K562 (cell line): ENCODE measurements at regions not wholly inside any gene's neighbourhood (a gene's known extent, or its start where the extent isn't known, plus 50 kb on each side); places are given as distances from the start of the nearest gene placed in this dataset.

Experiments
- BACH1 ChIP-seq: fragments of 200-800 bp; sonication (Bioruptor generic); IDR thresholded peaks from 2 replicates; pipeline ENCODE4 v1.6.1; 2016; ENCODE audit warnings: missing genetic modification characterization, missing compliant biosample characterization
- ELF1 ChIP-seq: fragments of 200-800 bp; sonication (Bioruptor generic); IDR thresholded peaks from 2 replicates; pipeline ENCODE4 v1.6.1; 2016; ENCODE audit warnings: missing genetic modification characterization, missing compliant biosample characterization
- GTF2B ChIP-seq: IDR thresholded peaks from 2 replicates; pipeline ENCODE4 v1.6.1; 2011; ENCODE audit not compliant: insufficient read length; ENCODE audit errors: extremely low read depth
- RAD21 ChIP-seq, 2 experiments: fragments of 250-450 bp in 1 of 2; fragments of 450-650 bp in 1 of 2; sonication (Bioruptor Pico) in 1 of 2; formaldehyde crosslinking in 1 of 2; IDR thresholded peaks in 1 of 2; conservative IDR thresholded peaks in 1 of 2; 2 replicates each; pipeline versions ENCODE4 v1.4.0 to v1.8.0; 2020 to 2022; ENCODE audit warnings: mild to moderate bottlenecking in 2 of 2, moderate library complexity in 1 of 2
- STAG1 ChIP-seq: sonication (generic); formaldehyde crosslinking; IDR thresholded peaks from 2 replicates; pipeline ENCODE4 v1.5.0; 2020; ENCODE audit warnings: missing genetic modification reagents, borderline replicate concordance
- TF ChIP-seq, protein P1 (sequence below): fragments of 250-450 bp; sonication (Bioruptor Pico); IDR thresholded peaks from 2 replicates; pipeline ENCODE4 v1.4.0; 2020
- TF ChIP-seq, protein P2 (sequence below), 3 experiments: IDR thresholded peaks in 2 of 3; conservative IDR thresholded peaks in 1 of 3; 2 replicates each; pipeline ENCODE4 v1.5.1; 2011 to 2012; ENCODE audit warnings: low read length in 3 of 3, mild to moderate bottlenecking in 3 of 3, control low read depth in 2 of 3, improper control_type of control experiment in 1 of 3, inconsistent platforms in 1 of 3, low read depth in 1 of 3, mixed read lengths in 1 of 3, moderate library complexity in 1 of 3; ENCODE audit not compliant: insufficient read depth in 2 of 3

GRCh38 chr9:7536310-7536939 is 263.2 kb downstream of the DMAC1 start (continued):
- no peak for TF ChIP-seq BACH1 (tag)
- TF ChIP-seq, protein P1, sequence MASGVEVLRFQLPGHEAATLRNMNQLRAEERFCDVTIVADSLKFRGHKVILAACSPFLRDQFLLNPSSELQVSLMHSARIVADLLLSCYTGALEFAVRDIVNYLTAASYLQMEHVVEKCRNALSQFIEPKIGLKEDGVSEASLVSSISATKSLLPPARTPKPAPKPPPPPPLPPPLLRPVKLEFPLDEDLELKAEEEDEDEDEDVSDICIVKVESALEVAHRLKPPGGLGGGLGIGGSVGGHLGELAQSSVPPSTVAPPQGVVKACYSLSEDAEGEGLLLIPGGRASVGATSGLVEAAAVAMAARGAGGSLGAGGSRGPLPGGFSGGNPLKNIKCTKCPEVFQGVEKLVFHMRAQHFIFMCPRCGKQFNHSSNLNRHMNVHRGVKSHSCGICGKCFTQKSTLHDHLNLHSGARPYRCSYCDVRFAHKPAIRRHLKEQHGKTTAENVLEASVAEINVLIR (CRISPR knock-in tag), result no peak
- TF ChIP-seq GTF2B, result no peak
- TF ChIP-seq, protein P2, sequence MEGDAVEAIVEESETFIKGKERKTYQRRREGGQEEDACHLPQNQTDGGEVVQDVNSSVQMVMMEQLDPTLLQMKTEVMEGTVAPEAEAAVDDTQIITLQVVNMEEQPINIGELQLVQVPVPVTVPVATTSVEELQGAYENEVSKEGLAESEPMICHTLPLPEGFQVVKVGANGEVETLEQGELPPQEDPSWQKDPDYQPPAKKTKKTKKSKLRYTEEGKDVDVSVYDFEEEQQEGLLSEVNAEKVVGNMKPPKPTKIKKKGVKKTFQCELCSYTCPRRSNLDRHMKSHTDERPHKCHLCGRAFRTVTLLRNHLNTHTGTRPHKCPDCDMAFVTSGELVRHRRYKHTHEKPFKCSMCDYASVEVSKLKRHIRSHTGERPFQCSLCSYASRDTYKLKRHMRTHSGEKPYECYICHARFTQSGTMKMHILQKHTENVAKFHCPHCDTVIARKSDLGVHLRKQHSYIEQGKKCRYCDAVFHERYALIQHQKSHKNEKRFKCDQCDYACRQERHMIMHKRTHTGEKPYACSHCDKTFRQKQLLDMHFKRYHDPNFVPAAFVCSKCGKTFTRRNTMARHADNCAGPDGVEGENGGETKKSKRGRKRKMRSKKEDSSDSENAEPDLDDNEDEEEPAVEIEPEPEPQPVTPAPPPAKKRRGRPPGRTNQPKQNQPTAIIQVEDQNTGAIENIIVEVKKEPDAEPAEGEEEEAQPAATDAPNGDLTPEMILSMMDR (IDR thresholded peaks at IDR 0.05 in 2 of 3, conservative IDR thresholded peaks at IDR 0.05 in 1 of 3; ENCODE audit: insufficient read depth in 2 of 3, low read depth in 1 of 3, low read length in 3 of 3), result peak; percentile 56 to 57 (median 57)
- peak; percentile 9; the same call in 1 of the 2 replicates for TF ChIP-seq STAG1 (CRISPR knock-in tag)
- TF ChIP-seq ELF1, result no peak
- TF ChIP-seq RAD21 (CRISPR knock-in tag; conservative IDR thresholded peaks at IDR 0.05 in 1 of 2, IDR thresholded peaks at IDR 0.05 in 1 of 2), result peak; percentile 32 to 58; a peak in 3 of 4 replicates
